ENCODE measurements at regions not wholly inside any gene's neighbourhood (a gene's known extent, or its start where the extent isn't known, plus 50 kb on each side); places are given as distances from the start of the nearest gene placed in this dataset.

GRCh38 chr6:122200440-122200839, 199.0 kb upstream of the HSF2 start:
- Histone ChIP-seq H3K4me1 (ENCODE audit: control insufficient read depth, insufficient read depth, low read length) (no peaks in the 10 kb centered on the region), H3K27ac (ENCODE audit: low read depth, low read length) (no peak overlapping the region), H3K27me3 (ENCODE audit: control insufficient read depth, insufficient read depth, low read length) (no peaks in the 10 kb centered on the region), H3K9me3 (ENCODE audit: control insufficient read depth, insufficient read depth, low read length) (no peaks in the 10 kb centered on the region), H3K4me3 (ENCODE audit: low read depth, low read length) (no peak overlapping the region), H3K36me3 (ENCODE audit: control insufficient read depth, insufficient read depth, low read length) (no peaks in the 10 kb centered on the region)
- DNase-seq (ENCODE audit: low read depth in 4 of 6, low spot score in 6 of 6) = peak in 1 of 6 donors; percentile 21
- no CpG with 5 or more reads among the region's 1 CpG for WGBS (ENCODE audit: insufficient coverage)

GRCh38 chr6:122202576-122203137, 196.8 kb upstream of the HSF2 start:
- Histone ChIP-seq H3K4me1 (ENCODE audit: control insufficient read depth, insufficient read depth, low read length) (no peaks in the 10 kb centered on the region), H3K9me3 (ENCODE audit: control insufficient read depth, insufficient read depth, low read length) (no peaks in the 10 kb centered on the region), H3K36me3 (ENCODE audit: control insufficient read depth, insufficient read depth, low read length) (no peaks in the 10 kb centered on the region), H3K27me3 (ENCODE audit: control insufficient read depth, insufficient read depth, low read length) (no peaks in the 10 kb centered on the region), H3K4me3 (ENCODE audit: low read depth, low read length) (no peak overlapping the region), H3K27ac (ENCODE audit: low read depth, low read length) (no peak overlapping the region)
- no peak for DNase-seq (ENCODE audit: low read depth in 4 of 6, low spot score in 6 of 6)
- WGBS (ENCODE audit: insufficient coverage) = 87% methylated on average over 4 of the region's 8 CpGs

GRCh38 chr6:122207061-122207460, 192.4 kb upstream of the HSF2 start:
- Histone ChIP-seq H3K27me3 (ENCODE audit: control insufficient read depth, insufficient read depth, low read length) (no peaks in the 10 kb centered on the region), H3K9me3 (ENCODE audit: control insufficient read depth, insufficient read depth, low read length) (no peaks in the 10 kb centered on the region), H3K36me3 (ENCODE audit: control insufficient read depth, insufficient read depth, low read length) (no peaks in the 10 kb centered on the region), H3K27ac (ENCODE audit: low read depth, low read length) (no peak overlapping the region), H3K4me3 (ENCODE audit: low read depth, low read length) (no peak overlapping the region), H3K4me1 (ENCODE audit: control insufficient read depth, insufficient read depth, low read length) (no peaks in the 10 kb centered on the region)
- no CpG with 5 or more reads among the region's 2 CpGs for WGBS (ENCODE audit: insufficient coverage)
- no peak for DNase-seq (ENCODE audit: low read depth in 4 of 6, low spot score in 6 of 6)

GRCh38 chr6:122207794-122208193, 191.7 kb upstream of the HSF2 start:
- Histone ChIP-seq H3K36me3 (ENCODE audit: control insufficient read depth, insufficient read depth, low read length) (no peaks in the 10 kb centered on the region), H3K4me1 (ENCODE audit: control insufficient read depth, insufficient read depth, low read length) (no peaks in the 10 kb centered on the region), H3K27me3 (ENCODE audit: control insufficient read depth, insufficient read depth, low read length) (no peaks in the 10 kb centered on the region), H3K9me3 (ENCODE audit: control insufficient read depth, insufficient read depth, low read length) (no peaks in the 10 kb centered on the region), H3K27ac (ENCODE audit: low read depth, low read length) (no peak overlapping the region), H3K4me3 (ENCODE audit: low read depth, low read length) (no peak overlapping the region)
- no peak for DNase-seq (ENCODE audit: low read depth in 4 of 6, low spot score in 6 of 6)

DNA sequence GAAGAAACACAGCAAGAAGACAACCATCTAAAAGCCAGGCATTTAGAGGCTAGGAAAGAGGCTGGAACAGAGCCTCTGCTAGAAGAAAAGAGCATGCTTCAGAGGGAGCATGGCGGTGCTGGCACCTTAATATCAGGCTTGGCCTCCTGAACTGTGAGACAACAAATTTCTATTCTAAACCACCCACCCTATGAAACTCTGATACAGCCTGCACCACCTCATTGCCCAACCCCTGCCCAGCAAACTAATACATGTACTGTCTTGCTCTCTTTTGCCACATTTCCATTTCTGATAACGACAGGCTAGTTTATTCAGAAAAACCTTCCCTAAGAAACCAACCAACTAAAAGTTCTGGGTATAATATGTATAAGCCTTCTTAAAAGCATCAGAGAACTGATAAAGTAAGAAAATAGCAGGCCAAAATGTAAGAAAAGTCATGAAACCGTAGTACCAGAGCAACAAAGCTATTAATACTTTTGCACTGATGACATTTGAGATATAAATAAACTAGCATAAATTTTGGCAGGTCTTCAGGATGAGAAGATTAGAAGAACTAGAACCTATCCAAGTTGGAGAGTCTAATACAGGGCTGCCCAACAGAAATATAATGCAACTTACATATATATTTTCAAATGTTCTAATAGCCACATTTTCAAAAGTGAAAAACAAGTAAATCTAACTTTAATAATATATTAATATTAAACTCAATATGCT, 184.7 kb upstream of the HSF2 start:
- Histone ChIP-seq H3K4me3 (ENCODE audit: low read depth, low read length) (no peak overlapping the region), H3K36me3 (ENCODE audit: control insufficient read depth, insufficient read depth, low read length) (no peaks in the 10 kb centered on the region), H3K4me1 (ENCODE audit: control insufficient read depth, insufficient read depth, low read length) (no peaks in the 10 kb centered on the region), H3K27ac (ENCODE audit: low read depth, low read length) (no peak overlapping the region), H3K27me3 (ENCODE audit: control insufficient read depth, insufficient read depth, low read length) (no peaks in the 10 kb centered on the region), H3K9me3 (ENCODE audit: control insufficient read depth, insufficient read depth, low read length) (no peaks in the 10 kb centered on the region)
- no peak for DNase-seq (ENCODE audit: low read depth in 4 of 6, low spot score in 6 of 6)
- WGBS (ENCODE audit: insufficient coverage) = no CpG with 5 or more reads among the region's 3 CpGs

DNA sequence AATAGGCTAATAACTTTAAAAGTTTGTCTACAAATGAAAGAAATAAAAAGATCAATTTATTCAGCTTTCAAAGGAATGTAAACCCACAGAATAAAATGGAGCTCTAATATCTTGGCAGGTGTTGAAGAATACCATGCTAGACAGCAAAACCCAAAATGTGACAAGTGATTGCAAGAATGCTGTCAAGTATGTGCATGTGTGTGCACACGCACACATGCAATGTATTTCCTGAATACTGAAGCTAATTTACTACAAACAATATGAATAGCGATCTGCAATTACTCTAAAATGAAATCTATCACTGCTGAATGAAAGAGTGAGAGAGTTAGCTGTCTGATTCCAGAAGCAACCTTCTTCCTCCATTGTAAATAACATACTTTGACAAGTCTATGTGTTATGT, 179.2 kb upstream of the HSF2 start:
- no peaks in the 10 kb centered on the region for H3K9me3 ChIP-seq (ENCODE audit: control insufficient read depth, insufficient read depth, low read length)
- no peaks in the 10 kb centered on the region for H3K36me3 ChIP-seq (ENCODE audit: control insufficient read depth, insufficient read depth, low read length)
- H3K27me3 ChIP-seq (ENCODE audit: control insufficient read depth, insufficient read depth, low read length) = no peaks in the 10 kb centered on the region
- WGBS (ENCODE audit: insufficient coverage) = no CpG with 5 or more reads among the region's 2 CpGs
- no peak overlapping the region for H3K27ac ChIP-seq (ENCODE audit: low read depth, low read length)
- no peak for DNase-seq (ENCODE audit: low read depth in 4 of 6, low spot score in 6 of 6)
- no peak overlapping the region for H3K4me3 ChIP-seq (ENCODE audit: low read depth, low read length)
- no peaks in the 10 kb centered on the region for H3K4me1 ChIP-seq (ENCODE audit: control insufficient read depth, insufficient read depth, low read length)

DNA sequence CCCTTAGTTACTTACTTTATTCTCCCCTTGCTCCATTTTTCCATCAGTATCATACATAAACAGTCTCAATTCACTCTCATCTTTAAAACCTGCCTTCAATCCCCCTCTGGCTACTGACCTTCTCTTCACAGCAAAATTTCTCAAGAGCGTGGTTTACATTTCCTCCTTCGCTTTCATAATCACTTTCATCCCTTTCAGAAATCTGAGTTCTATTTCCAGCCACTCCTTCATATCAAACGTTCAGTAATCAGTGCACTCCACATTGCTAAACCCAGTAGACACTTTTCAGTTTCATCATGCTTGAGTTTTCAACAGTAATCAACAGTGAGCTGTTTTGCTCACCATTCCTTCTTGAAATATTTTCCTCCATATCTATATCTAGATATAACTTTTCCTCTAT, 176.7 kb upstream of the HSF2 start:
- H3K27ac ChIP-seq (ENCODE audit: low read depth, low read length) = no peak overlapping the region
- no peaks in the 10 kb centered on the region for H3K4me1 ChIP-seq (ENCODE audit: control insufficient read depth, insufficient read depth, low read length)
- H3K36me3 ChIP-seq (ENCODE audit: control insufficient read depth, insufficient read depth, low read length) = no peaks in the 10 kb centered on the region
- no peak for DNase-seq (ENCODE audit: low read depth in 4 of 6, low spot score in 6 of 6)
- H3K9me3 ChIP-seq (ENCODE audit: control insufficient read depth, insufficient read depth, low read length) = no peaks in the 10 kb centered on the region
- no peak overlapping the region for H3K4me3 ChIP-seq (ENCODE audit: low read depth, low read length)
- no peaks in the 10 kb centered on the region for H3K27me3 ChIP-seq (ENCODE audit: control insufficient read depth, insufficient read depth, low read length)
- WGBS (ENCODE audit: insufficient coverage) = 75% methylated on average over 3 of the region's 3 CpGs

DNA sequence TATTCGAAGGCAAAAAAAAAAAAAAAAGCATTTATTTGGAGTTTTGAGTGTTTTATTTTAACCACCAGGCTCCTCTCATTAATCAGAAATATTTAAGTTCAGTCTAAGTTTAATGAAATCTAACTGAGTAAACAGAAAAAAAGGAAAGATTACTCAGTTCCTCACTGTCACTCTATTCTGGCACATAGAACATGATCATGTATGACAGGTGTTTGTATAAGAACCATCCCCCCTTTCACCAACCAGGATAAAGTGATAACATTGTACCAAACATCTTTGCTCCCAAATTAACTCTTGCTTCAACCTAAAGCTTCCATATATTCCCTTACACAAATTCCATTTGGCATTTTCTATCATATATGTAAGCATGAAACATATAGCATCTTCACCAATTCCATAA, 176.2 kb upstream of the HSF2 start:
- Histone ChIP-seq H3K27ac (ENCODE audit: low read depth, low read length) (no peak overlapping the region), H3K9me3 (ENCODE audit: control insufficient read depth, insufficient read depth, low read length) (no peaks in the 10 kb centered on the region), H3K4me1 (ENCODE audit: control insufficient read depth, insufficient read depth, low read length) (no peaks in the 10 kb centered on the region), H3K36me3 (ENCODE audit: control insufficient read depth, insufficient read depth, low read length) (no peaks in the 10 kb centered on the region), H3K4me3 (ENCODE audit: low read depth, low read length) (no peak overlapping the region), H3K27me3 (ENCODE audit: control insufficient read depth, insufficient read depth, low read length) (no peaks in the 10 kb centered on the region)
- WGBS (ENCODE audit: insufficient coverage) = no CpG with 5 or more reads among the region's 1 CpG
- no peak for DNase-seq (ENCODE audit: low read depth in 4 of 6, low spot score in 6 of 6)

- Histone ChIP-seq H3K27ac (ENCODE audit: low read depth, low read length) (no peak overlapping the region), H3K9me3 (ENCODE audit: control insufficient read depth, insufficient read depth, low read length) (peaks cover 2% of the 10 kb centered on the region), H3K4me1 (ENCODE audit: control insufficient read depth, insufficient read depth, low read length) (no peaks in the 10 kb centered on the region), H3K4me3 (ENCODE audit: low read depth, low read length) (no peak overlapping the region), H3K36me3 (ENCODE audit: control insufficient read depth, insufficient read depth, low read length) (no peaks in the 10 kb centered on the region), H3K27me3 (ENCODE audit: control insufficient read depth, insufficient read depth, low read length) (no peaks in the 10 kb centered on the region)
- no peak for DNase-seq (ENCODE audit: low read depth in 4 of 6, low spot score in 6 of 6)
Observed at GRCh38 chr6:122238861-122239260, 160.6 kb upstream of the HSF2 start.

DNA sequence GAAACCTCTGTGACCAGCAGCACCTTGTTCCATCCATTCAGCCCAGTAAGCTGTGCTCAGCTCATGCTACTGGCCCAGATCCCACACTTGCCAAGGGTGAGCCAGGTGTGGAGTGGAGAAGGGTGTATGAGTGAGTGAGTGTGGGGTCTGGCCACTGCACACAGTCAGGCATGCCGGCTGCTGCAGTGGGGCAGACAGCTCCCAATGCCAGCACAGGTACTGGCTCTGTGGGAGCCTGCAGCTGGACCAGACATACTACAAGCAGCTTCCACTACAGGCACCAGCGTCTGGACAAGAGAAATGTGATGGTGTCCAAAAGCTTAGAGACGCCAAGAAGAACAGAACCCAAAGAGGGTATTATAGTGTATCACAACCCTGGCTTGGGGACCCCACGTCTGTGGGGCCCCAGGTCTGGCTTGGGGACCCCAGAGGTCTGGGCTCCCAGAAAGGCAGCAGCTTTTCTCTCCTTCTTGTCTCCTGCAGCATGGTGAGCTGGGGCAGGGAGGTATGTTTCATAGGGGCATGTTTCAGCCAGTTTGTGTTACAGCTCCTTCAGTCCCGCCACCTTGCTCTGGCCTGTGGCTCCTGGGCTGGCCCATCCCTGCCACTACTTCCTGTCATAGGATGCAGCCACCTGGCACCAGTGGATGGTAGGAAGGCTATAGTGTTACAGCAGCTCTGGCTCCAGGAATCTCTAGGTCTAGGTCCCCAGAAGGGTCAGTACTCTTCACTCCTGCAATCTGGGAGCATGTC, 152.4 kb upstream of the HSF2 start:
- no peak overlapping the region for H3K4me3 ChIP-seq (ENCODE audit: low read depth, low read length)
- DNase-seq (ENCODE audit: low read depth in 4 of 6, low spot score in 6 of 6) = no peak
- 93% methylated on average over 5 of the region's 5 CpGs for WGBS (ENCODE audit: insufficient coverage)
- peaks cover 10% of the 10 kb centered on the region for H3K9me3 ChIP-seq (ENCODE audit: control insufficient read depth, insufficient read depth, low read length)
- no peaks in the 10 kb centered on the region for H3K27me3 ChIP-seq (ENCODE audit: control insufficient read depth, insufficient read depth, low read length)
- no peaks in the 10 kb centered on the region for H3K36me3 ChIP-seq (ENCODE audit: control insufficient read depth, insufficient read depth, low read length)
- no peaks in the 10 kb centered on the region for H3K4me1 ChIP-seq (ENCODE audit: control insufficient read depth, insufficient read depth, low read length)
- no peak overlapping the region for H3K27ac ChIP-seq (ENCODE audit: low read depth, low read length)

Measured in spinal cord (tissue), 9 donors.